ENCODE measurements at regions not wholly inside any gene's neighbourhood (a gene's known extent, or its start where the extent isn't known, plus 50 kb on each side); places are given as distances from the start of the nearest gene placed in this dataset.

- 17 to 22% methylated on average over 13 of the region's 13 CpGs for WGBS, 2 donors
- peak overlapping the region in 1 of 4 donors; percentile 25 for H3K4me3 ChIP-seq
- H3K36me3 ChIP-seq, result no peaks in the 10 kb centered on the region
- peak overlapping the region; percentile 3 to 83 (median 75) for H3K27ac ChIP-seq
- TF ChIP-seq, protein P1, sequence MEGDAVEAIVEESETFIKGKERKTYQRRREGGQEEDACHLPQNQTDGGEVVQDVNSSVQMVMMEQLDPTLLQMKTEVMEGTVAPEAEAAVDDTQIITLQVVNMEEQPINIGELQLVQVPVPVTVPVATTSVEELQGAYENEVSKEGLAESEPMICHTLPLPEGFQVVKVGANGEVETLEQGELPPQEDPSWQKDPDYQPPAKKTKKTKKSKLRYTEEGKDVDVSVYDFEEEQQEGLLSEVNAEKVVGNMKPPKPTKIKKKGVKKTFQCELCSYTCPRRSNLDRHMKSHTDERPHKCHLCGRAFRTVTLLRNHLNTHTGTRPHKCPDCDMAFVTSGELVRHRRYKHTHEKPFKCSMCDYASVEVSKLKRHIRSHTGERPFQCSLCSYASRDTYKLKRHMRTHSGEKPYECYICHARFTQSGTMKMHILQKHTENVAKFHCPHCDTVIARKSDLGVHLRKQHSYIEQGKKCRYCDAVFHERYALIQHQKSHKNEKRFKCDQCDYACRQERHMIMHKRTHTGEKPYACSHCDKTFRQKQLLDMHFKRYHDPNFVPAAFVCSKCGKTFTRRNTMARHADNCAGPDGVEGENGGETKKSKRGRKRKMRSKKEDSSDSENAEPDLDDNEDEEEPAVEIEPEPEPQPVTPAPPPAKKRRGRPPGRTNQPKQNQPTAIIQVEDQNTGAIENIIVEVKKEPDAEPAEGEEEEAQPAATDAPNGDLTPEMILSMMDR (IDR thresholded peaks at IDR 0.05), result no peak
- no peak for TF ChIP-seq POLR2A (IDR thresholded peaks at IDR 0.05)
- DNase-seq, result no peak
- H3K9me3 ChIP-seq, result no peaks in the 10 kb centered on the region
- H3K27me3 ChIP-seq, result no peaks in the 10 kb centered on the region
- peaks cover 0 to 43% (median 7%) of the 10 kb centered on the region in 3 donors for H3K4me1 ChIP-seq
- intact Hi-C loops (cut with DNase I), result no loop called here
These were observed 441.9 kb upstream of the NPVF start for GRCh38 chr7:25669961-25670841.

GRCh38 chr7:25671111-25671510, 442.8 kb upstream of the NPVF start:
- Histone ChIP-seq H3K36me3 (no peaks in the 10 kb centered on the region), H3K27ac (peak overlapping the region; percentile 3 to 83 (median 75)), H3K4me3 (no peak overlapping the region), H3K27me3 (no peaks in the 10 kb centered on the region), H3K4me1 (peaks cover 0 to 38% (median 7%) of the 10 kb centered on the region in 3 donors), H3K9me3 (no peaks in the 10 kb centered on the region)
- TF ChIP-seq, protein P1 (IDR thresholded peaks at IDR 0.05), result no peak
- no peak for TF ChIP-seq POLR2A (IDR thresholded peaks at IDR 0.05)
- intact Hi-C loops (cut with DNase I), result no loop called here
- DNase-seq, result no peak
- WGBS, 2 donors, result 61% methylated on average over 9 to 10 of the region's 10 CpGs

DNA sequence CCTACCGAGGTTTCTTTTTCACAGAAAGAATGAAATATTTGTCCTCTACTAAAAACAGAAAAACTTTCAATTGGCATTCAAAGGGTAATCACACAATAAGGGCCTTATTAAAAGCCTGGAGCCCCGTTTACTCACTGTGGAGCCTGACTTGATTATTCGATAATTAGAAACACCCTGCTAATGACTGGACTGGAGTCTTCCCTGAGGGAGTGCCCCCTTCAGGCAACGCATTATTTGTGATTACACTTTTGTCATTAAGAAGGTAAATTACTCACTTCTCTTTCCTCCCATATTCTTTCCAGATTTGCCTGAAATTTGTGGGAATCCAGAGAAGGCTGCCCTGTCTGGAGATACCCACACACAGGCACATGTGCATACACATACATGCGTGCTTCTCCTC, 444.2 kb upstream of the NPVF start:
- Histone ChIP-seq H3K27ac (peak overlapping the region in 2 of 4 donors; percentile 0 to 10), H3K27me3 (no peaks in the 10 kb centered on the region), H3K36me3 (no peaks in the 10 kb centered on the region), H3K4me3 (no peak overlapping the region), H3K9me3 (no peaks in the 10 kb centered on the region), H3K4me1 (peaks cover 0 to 36% (median 7%) of the 10 kb centered on the region in 3 donors)
- WGBS, 2 donors, result 51 to 68% methylated on average over 5 of the region's 5 CpGs
- TF ChIP-seq, protein P1 (IDR thresholded peaks at IDR 0.05), result no peak
- no peak for TF ChIP-seq POLR2A (IDR thresholded peaks at IDR 0.05)
- no peak for DNase-seq
- intact Hi-C loops (cut with DNase I), result no loop called here

GRCh38 chr7:25675789-25676474, 447.6 kb upstream of the NPVF start:
- Histone ChIP-seq H3K36me3 (no peaks in the 10 kb centered on the region), H3K9me3 (no peaks in the 10 kb centered on the region), H3K4me1 (peaks cover 0 to 17% (median 0%) of the 10 kb centered on the region in 3 donors), H3K27me3 (no peaks in the 10 kb centered on the region), H3K27ac (no peak overlapping the region), H3K4me3 (no peak overlapping the region)
- TF ChIP-seq POLR2A (IDR thresholded peaks at IDR 0.05), result no peak
- TF ChIP-seq, protein P1 (IDR thresholded peaks at IDR 0.05), result no peak
- WGBS, 2 donors, result 69 to 80% methylated on average over 3 to 4 of the region's 4 CpGs
- DNase-seq, result no peak
- intact Hi-C loops (cut with DNase I), result no loop called here

DNA sequence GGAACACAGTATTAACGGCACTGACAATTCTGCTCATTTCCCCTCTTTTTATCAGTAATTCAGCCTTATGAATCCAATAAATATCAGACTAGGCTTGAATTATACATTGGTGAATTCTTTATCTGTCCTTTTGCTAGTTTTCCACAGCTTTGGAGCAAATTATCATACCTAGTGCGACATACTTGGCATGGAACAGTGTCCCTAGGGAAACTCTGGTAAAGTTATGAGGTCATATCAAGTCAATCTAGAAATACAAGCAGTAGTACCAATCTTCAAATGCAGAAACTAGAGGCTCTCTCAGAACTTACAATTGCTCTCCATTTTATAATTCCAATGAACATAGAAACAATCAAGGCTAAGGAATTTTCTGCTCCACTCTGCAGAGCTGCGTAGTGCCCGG, 449.3 kb upstream of the NPVF start:
- Histone ChIP-seq H3K9me3 (no peaks in the 10 kb centered on the region), H3K4me3 (no peak overlapping the region), H3K4me1 (peaks cover 0 to under 1% (median 0%) of the 10 kb centered on the region in 3 donors), H3K27me3 (no peaks in the 10 kb centered on the region), H3K27ac (no peak overlapping the region), H3K36me3 (no peaks in the 10 kb centered on the region)
- intact Hi-C loops (cut with DNase I), result no loop called here
- DNase-seq, result no peak
- WGBS, 2 donors, result 88 to 97% methylated on average over 4 of the region's 4 CpGs
- TF ChIP-seq, protein P1 (IDR thresholded peaks at IDR 0.05), result no peak
- TF ChIP-seq POLR2A (IDR thresholded peaks at IDR 0.05), result no peak
